NCI-H748 (cell line): ENCODE measurements at regions not wholly inside any gene's neighbourhood (a gene's known extent, or its start where the extent isn't known, plus 50 kb on each side); places are given as distances from the start of the nearest gene placed in this dataset.

ENCODE experiments used
- DNase-seq: peaks from one replicate; lab custom pipeline; 2025; ENCODE audit not compliant: unreplicated experiment; lab: John Stamatoyannopoulos, UW

DNA sequence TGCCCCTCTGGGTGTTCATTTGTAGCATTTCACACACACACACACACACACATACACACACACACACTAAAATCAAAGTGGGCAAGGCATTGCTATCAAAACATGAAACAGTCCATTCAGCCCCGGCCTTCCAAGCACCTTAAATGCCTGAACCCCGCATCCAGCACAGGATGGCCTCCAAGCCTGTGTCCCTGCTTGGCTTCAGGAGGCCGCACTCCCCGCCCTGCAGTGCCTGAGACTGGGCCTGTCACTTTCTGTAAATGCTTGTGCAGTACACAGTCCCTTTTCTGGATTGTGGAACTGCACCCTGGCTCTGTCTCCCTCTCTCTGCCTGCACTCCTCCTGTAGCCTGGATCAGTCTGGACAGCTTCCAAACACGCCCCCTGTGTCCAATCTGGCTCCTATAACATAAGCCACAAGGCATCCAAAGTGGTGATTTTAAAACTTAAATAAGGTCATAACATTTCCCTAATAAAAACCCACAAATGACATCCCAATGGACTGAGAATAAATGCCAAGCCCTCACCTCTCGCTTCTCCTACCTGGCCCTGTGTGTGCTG is 972.2 kb upstream of the TMEM132C start:
- no peak for DNase-seq

DNA sequence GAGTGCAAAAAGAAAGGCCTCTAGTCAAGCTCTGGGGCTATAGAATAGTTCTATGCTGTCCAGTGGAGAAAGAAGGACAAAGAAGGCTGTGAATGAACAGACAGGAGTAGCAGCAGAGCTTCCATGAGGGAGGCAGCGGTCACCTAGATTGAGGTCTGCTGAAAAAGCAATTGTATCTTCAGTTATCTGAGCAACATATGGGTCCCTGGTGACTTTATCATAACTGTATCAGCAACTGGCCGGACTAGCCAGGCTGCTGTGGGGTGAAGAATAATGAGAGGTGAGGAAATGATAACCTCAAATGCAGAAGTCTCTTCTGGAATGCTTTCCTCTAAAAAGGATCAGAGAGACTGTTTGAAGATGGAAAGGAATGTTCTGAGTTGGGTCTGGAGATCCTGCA is 971.3 kb upstream of the TMEM132C start:
- no peak for DNase-seq

GRCh38 chr12:127296591-127296990 is 970.4 kb upstream of the TMEM132C start:
- DNase-seq = peak; percentile 12

- DNase-seq = no peak
Measured at GRCh38 chr12:127297327-127297726, 969.6 kb upstream of the TMEM132C start.

- DNase-seq = no peak
Measured at GRCh38 chr12:127300075-127300474, 966.9 kb upstream of the TMEM132C start.

- DNase-seq = no peak
Measured at GRCh38 chr12:127300753-127301152, 966.2 kb upstream of the TMEM132C start.

DNA sequence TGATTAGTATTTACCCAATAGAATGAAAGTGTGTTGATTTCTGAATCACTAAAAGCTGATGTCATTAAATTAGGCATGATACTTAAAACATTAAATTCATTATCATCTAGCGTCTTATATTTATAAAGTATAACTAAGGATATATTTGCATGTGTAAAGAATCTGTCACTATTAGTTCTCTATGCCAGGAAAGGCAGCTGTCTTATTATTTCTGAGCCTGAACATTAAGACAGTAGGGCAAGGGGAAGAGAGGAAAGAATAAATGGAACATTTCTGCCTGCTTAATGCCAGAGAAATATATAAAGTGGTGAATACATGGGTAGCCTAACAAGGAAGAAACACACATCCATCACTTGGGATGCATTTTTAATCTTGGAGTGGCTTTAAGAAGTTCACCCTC is 965.1 kb upstream of the TMEM132C start:
- no peak for DNase-seq

DNA sequence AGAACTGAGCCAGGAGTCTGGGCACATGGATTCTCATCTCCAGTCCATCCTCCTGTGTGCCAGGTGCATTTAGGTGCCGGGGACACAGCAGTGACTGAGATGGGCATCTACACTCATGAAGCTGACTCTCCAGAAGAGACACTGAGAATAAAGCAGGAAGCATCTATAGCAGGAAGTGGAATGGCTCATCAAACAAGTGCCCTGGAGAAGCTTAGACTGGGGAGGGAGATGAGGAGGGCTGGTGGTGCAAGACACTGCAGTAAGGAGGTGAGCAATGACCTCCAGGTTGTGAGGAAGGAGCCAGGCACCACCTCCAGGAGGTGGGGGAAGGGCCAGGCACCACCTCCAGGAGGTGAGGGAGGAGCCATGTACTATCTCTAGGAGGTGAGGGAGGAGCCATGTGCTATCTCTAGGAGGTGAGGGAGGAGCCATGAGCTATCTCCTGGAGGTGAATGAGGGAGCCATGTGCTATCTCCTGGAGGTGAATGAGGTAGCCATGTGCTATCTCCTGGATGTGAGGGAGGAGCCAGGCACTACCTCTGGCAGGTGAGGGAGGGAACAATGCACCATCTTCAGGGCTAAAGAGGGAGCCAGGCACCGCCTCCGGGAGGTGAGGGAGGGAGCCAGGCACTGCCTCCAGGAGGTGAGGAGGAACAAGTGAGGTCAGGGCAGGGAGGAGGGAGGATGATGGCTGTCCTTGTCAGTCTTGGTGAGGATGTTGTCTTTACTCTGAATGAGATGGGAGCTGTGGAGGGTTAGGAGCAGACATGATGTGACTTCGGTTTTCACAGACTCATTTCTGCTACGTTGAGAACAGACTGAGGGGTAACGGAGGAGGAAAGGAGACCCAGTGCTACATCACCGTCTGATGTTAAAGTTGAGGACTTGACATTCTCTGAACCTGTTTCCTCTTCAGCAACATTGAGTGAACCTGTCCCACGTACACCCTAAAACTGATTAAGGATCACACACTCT is 961.9 kb upstream of the TMEM132C start:
- DNase-seq = no peak

GRCh38 chr12:127306604-127307215 is 960.3 kb upstream of the TMEM132C start:
- no peak for DNase-seq

GRCh38 chr12:127307528-127307927 is 959.4 kb upstream of the TMEM132C start:
- DNase-seq = no peak

DNA sequence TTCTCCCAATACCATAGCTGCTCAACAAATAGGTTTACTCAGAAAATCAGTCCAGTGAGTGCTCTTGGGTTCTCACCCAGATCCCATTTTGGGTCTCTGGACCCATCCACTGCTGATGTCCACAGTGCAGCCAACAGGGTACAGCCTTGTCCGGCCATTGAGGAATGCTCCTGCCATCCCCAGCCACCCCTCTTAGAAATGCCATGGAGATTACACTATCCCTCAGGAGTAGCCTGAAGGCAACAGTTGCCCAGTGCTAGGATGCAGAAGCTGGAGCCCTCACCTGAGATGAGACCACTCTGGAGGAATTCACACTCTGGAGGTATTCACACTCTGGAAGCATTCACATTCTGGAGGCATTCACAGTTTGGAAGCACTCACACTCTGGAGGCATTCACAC is 958.8 kb upstream of the TMEM132C start:
- DNase-seq = no peak

- DNase-seq = no peak
Measured at GRCh38 chr12:127310548-127310947, 956.4 kb upstream of the TMEM132C start.

DNA sequence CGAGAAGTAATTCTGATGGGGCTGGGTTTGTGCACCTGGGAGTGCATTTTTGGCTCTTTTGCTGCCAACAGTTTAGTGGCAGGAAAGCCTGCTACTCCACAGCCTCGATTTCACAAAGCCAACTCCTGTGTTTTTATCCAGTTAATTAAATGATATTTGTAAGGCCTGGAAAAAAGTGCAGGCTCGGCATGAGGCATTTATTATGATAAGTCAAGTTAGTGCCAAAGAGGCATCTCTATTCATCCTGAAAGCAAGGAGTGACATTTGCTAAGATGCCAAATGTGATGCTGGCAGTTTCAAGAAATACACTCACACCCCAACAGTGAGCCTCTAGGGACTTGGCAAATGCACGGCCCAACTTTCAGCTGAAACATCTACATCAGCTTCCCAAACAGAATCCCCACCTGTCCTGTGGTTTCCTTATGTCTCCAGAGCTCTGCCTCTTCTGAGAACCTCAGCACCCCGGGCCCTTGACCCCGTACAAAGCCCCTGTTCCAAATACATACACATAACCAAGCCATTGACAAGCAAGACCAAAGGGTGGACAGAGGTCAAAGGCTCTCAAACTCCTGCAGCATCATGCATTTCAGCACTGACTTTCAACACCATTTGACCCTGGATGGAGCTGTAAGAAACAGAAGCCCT is 955.1 kb upstream of the TMEM132C start:
- no peak for DNase-seq

DNA sequence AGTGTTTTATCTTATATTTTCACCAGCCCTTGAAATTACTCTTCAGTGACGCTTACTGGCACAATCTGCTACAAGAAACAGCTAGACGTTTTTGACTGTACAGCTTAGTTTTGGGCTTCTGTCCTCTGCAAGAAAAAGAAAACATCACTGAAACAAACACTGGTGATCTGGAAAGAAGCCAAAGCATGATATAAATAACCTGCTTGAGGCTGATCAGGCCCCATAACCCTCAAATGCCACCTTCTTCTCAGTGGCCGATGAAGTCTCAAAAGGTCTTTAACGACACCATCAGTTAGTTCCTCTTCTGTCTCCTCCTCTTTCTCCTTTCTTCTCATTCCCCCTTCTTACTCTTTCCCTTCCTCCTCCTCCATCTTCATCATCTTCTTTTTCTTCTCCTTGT is 942.3 kb upstream of the TMEM132C start:
- DNase-seq = no peak

DNA sequence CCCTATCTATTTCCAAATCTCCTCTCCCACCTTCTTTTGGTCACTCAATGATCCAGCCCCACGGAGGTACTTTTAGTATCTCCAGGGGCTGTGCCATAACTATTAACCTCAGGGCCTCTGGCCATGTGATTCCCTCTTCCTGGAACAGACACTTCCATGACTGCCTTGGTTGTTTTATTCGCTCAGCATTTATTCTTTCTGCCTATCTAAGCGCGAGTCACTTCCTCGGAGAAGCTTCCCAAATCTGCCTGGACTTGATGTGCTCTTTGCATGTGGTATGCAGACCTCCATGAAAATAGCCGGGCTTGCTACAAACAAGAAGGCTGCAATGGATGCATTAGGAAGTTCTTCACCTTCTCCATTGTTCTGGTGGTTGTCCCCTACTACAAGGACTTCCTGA is 939.0 kb upstream of the TMEM132C start:
- no peak for DNase-seq

- no peak for DNase-seq
Measured at GRCh38 chr12:127328867-127329266, 938.1 kb upstream of the TMEM132C start.

DNA sequence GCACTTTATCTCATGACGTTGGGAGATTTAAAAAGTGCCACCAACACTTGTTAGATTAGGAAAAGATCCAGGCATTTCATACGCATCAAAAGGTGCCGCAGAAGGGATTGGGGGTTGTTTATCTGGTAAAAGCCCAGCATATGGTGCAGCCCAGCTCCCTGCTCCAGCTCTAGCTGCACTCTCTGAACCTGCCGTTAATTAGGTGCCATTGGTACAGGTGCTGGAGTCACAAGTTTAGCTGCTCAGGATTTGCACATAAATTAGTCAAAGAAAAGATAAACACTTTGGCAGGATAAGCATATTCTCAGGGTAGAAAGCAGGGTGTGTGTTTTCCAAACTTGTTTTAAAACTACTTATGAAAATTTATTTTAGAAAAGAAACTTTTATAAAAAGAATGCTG is 932.6 kb upstream of the TMEM132C start:
- DNase-seq = no peak

DNA sequence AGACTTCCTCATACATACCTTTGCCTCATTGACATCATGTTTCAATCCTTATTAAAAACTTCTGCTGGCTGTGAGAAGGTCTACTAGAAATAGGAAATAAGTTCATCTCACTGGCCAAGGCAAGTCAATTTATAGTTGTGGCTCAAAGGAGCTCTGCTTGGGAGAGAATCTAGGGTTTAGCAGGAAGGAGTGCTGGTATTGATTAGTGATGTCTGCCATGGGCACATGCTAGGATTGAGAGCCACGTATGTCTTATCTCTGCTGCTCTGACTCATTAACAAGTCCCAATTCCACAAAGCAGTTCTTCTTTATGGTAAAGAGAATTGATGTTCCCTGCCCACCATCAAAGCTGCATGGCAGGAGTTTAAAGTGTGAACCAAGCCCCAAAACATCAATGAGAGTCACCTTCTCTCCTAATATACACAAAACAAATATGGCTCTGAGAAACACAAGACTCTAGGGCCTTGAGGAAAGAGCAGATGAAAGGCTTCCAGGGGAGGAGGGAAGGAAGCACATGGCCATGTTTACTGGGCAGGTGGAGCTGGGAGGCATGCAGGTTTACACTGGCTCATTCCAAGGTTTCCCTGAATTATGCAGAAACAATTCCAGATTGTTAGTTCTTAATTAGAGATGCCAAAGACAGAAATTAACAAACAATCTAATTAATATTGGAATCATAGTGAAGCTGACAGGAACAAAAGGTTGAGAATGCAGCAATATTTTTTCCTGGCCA is 931.9 kb upstream of the TMEM132C start:
- DNase-seq = no peak

DNA sequence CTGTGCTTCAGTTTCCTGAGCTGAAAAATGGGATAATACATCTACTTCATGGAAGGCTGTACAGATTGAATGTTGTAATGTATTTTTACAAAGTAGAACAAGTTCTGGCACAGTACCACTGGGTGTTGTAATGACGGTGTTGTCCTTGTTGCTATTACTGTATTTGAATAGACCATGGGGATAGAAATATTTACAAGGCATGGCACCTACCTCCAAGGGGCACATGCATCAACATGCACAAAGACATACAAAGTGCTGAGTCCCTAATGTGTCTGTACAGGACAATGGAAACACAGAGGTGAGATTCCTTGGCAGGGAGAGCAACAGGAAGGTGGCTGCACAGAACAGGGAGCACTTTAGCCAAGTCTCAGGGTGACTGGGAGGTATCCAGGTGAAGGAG is 930.6 kb upstream of the TMEM132C start:
- no peak for DNase-seq

GRCh38 chr12:127339065-127339464 is 927.9 kb upstream of the TMEM132C start:
- DNase-seq = no peak

GRCh38 chr12:127340381-127340780 is 926.6 kb upstream of the TMEM132C start:
- no peak for DNase-seq
